ENCODE measurements at regions not wholly inside any gene's neighbourhood (a gene's known extent, or its start where the extent isn't known, plus 50 kb on each side); places are given as distances from the start of the nearest gene placed in this dataset.

DNA sequence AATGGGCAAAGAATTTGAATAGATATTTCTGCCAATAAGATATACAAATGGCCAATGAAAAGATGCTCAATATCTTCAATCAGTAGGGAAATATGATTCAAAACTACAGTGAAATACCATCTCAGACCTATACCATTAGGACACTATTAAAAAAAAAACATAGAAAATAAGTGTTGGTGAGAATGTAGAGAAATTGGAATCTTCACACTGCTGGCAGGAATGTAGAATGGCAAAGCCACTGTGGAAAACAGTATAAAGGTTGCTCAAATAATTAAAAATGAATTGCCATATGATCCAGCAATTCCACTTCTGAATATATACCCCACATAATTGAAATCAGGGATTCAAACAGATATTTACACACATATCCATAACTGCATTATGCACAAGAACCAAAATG is 88.1 kb upstream of the STARD13 start:
- no peak for DNase-seq

GRCh38 chr13:33375421-33375820 is 89.9 kb upstream of the STARD13 start:
- DNase-seq, result no peak

DNA sequence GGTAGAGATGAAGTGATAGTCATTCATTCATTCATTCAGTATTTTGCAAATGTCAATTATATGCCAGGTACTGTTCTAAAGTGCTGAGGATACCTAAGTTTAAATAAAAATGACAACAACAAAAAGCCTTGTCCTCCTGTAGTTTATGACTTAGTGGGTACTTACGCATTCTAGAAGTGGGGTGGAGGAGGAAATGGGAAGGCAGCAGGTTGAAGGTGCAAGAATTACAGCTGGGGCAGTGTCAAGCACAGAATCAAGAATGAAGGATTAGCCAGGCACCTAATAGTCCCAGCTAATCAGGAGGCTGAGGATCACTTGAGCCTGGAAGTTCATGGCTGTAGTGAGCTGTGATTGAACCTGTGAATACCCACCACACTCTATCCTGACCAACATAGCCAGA is 90.7 kb upstream of the STARD13 start:
- DNase-seq, result no peak

- DNase-seq, result no peak
These were observed 91.9 kb upstream of the STARD13 start for GRCh38 chr13:33377411-33377810.

- DNase-seq, result no peak
These were observed 92.3 kb upstream of the STARD13 start for GRCh38 chr13:33377825-33378224.

- no peak for DNase-seq
These were observed 94.1 kb upstream of the STARD13 start for GRCh38 chr13:33379608-33380007.

DNA sequence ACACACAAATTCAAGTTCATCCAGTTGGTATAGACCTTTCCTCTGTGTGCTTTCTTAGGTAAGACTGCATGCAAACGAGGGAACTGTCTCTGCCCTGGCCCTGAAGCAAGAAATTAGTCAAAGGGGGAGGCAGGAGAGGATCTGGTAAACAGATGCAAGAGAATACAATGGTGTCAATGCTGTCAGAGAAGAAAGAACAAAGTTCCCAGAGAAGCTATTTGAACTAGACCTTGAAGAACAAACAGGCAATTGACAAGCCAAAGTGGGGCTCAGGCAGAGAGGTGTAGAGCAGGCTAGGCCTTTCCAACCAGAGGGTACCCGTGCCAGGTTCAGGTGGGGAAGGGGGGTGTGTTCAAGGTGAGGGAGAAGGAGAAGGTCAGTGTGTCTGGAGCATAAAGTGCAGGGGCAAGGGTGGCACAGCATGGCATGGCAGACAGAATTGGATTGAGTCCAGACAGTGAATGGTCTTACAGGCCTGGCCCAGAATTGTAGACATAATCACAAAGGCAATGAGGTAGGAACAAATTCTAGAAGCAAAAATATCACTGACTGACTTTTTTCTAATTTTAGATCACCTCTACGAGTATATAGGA is 95.0 kb upstream of the STARD13 start:
- no peak for DNase-seq

GRCh38 chr13:33381180-33381579 is 95.6 kb upstream of the STARD13 start:
- no peak for DNase-seq

DNA sequence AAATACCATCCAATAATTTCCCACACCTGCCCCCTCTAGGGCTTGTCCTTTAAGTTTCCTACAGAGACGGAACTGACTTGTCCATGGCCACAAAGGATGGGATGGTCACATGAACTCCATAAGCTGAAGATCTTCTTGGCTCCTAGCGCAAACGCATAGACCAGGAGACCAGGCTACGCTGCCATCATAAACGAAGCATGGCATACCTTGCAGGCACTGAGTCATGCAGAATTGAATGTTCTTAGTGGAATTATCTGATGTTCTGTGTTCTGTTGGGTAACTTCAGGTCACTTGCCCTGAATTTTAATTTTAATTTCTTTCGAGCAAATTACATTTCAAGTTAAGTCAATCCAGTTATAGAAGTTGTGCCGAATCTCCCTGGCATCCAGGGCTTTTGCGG is 96.4 kb upstream of the STARD13 start:
- no peak for DNase-seq

- no peak for DNase-seq
These were observed 98.4 kb upstream of the STARD13 start for GRCh38 chr13:33383724-33384577.

GRCh38 chr13:33388286-33388998 is 102.9 kb upstream of the STARD13 start:
- DNase-seq, result no peak

GRCh38 chr13:33392794-33393405 is 107.3 kb upstream of the STARD13 start:
- DNase-seq, result no peak

DNA sequence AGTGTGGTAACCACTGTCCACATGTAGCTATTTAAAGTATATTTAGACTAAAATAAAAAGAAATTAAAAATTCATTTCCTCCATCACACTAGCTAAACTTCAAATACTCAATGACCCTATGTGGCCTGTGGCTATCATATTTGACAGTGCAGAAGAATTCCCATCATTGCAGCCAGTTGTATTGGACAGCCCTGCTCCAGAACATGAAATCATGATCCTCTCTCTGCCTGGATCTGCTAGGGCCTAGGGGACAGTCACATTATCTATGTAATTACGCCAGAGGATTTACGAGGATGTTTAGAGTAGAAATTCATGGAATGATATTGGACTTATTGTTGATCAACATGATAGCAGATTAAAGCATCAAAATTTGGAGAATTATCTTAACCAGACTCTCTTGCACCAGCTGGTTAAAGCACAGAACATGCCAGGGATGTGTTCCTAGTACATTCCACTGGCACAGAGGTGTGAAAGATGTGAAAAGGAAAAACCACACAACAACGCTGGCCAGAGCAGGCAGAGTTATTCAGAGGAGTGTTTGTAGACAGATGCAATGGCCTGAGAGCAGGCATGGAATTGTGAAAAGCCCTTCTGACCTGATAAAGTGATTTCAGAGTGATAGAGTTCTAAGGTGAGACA is 108.9 kb upstream of the STARD13 start:
- DNase-seq, result no peak

DNA sequence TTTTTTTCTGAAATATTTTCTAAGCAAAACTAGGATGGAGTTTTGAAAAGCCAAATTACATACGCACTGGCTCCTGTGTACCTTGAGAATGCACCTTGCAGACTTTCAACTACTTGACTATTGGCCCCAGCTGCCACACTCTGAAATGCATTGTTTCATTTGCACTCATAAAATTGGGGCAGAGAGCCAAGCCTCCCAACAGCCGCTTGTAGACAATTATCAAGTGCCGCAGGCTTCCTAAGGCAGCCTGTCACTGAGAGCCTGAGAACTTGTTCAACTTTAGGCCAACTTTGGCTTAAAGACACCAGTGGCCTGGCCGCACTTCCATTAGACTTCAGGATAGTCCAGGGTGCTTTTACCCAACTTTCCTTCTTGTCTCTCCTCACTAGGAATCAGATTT is 115.7 kb upstream of the STARD13 start:
- peak; percentile 30 for DNase-seq

- no peak for DNase-seq
These were observed 117.4 kb upstream of the STARD13 start for GRCh38 chr13:33402975-33403374.

GRCh38 chr13:33403807-33404362 is 118.3 kb upstream of the STARD13 start:
- no peak for DNase-seq

DNA sequence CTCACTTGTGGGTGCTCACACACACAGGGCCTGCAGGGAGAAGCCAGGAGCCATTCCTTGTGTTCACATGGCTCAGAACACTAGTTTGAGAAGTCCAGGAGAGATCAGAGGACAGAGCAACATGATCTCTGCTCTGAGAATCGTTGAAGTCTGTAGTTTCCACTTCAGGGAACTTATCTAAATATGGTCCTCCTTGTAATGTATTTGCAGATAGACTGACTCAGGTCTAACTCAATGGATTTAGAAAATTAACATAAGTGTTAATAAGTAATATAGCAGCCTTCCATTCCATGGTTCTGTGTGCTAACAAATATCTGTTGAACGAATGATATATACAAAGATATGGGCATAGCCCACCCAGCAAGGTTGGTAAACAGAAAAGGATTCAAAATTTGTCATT is 119.8 kb upstream of the STARD13 start:
- no peak for DNase-seq

GRCh38 chr13:33409673-33410510 is 124.3 kb upstream of the STARD13 start:
- no peak for DNase-seq

DNA sequence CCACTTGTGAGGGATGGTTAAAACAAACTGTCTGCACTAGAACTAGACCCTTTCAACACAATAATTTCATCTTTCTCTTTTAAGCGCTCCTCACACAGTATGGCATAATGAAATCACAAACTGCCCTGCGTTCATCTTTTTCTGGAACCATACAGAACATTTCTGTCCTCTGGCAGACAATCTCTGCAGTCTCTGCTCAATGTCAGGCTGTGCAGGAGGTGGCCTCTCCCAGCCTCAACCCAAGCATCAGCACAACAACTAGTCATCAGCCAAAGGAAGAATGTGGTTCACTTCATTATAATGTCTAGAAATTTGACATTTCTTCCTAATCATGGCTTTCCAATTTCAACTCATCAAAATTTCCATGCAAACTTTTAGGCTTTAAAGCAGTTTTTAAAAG is 125.1 kb upstream of the STARD13 start:
- DNase-seq, result no peak

DNA sequence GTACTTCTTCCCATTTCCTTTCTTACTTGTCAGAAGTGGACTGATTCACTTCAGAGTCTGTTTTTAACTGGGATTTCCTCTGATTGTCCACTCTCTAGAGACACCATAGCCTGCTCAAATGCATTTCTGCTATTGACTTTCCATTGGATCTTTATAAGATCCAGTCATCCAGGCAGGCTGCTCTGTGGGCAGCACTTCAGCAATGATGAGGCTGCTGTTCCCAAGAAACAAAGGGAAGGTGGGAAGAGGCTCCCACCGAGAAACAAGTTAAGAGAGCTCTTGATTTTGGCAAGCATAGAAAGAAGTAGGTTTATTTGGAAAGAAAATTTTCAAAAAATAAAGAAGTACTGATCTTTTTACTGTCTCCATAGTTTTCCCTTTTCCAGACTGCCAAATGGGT is 125.8 kb upstream of the STARD13 start:
- DNase-seq, result no peak

DNA sequence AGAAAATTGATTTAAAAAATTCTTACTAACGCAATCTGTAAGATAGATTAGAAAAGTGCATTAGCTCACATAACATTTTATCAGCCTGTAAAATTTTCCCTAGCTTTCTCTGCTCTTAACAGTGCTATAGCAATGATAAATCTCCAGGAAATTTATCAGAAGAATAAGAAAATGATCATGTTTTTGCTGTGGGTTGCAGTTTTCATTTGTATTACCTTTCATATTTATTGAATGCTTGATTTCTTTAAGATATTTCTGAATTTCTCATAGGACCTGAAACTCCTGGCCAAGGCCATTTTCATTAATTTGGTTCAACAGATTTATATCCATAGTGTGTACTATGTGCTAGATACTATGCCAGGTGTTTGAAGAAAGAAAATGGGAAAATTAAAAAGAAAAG is 130.3 kb upstream of the STARD13 start:
- DNase-seq, result no peak
